Endothelial cell of umbilical vein (primary cell): ENCODE measurements at regions not wholly inside any gene's neighbourhood (a gene's known extent, or its start where the extent isn't known, plus 50 kb on each side); places are given as distances from the start of the nearest gene placed in this dataset.

ENCODE experiments used
- BruUV-seq: library from RNA; stranded (reverse); fragments of 400-500 nt; replicated peaks from 2 replicates; lab custom pipeline; 2021; lab: Mats Ljungman, UMichigan
- CTCF ChIA-PET: fragments of 300-600, 350-600 bp; sonication (Branson Sonifier 250); formaldehyde crosslinking; loops from one replicate; lab custom pipeline; 2021; ENCODE audit warnings: antibody characterized with exemption, inconsistent platforms; lab: Charles Lee
- POLR2A ChIA-PET: fragments of 300-600, 350-600 bp; sonication (Branson Sonifier 250); formaldehyde crosslinking; loops from one replicate; lab custom pipeline; 2021; ENCODE audit warnings: antibody characterized with exemption, inconsistent platforms; lab: Charles Lee
- DNase-seq: peaks from one replicate; pipeline ENCODE4 v3.0.0-alpha.2; 2011; ENCODE audit warnings: low read depth, low spot score
- FAIRE-seq: peaks from 2 replicates; lab custom pipeline; 2011; peaks lifted over from hg19 to GRCh38; lab: Jason Lieb, UNC
- H2AFZ ChIP-seq: 2 replicates; pipeline ENCODE4 v1.6.0; 2012; ENCODE audit warnings: low read depth, low read length, control low read depth, inconsistent platforms
- H3K27ac ChIP-seq: 2 replicates; pipeline ENCODE4 v1.5.1; 2011; ENCODE audit warnings: low read depth, mild to moderate bottlenecking, control low read depth, low read length, moderate library complexity; ENCODE audit not compliant: insufficient read depth
- H3K27me3 ChIP-seq, 2 experiments: 2 replicates each; pipeline versions ENCODE4 v1.6.0 to v1.6.1; 2011; ENCODE audit warnings: low read length in 2 of 2, mixed read lengths in 1 of 2; ENCODE audit not compliant: control insufficient read depth in 2 of 2, insufficient read depth in 2 of 2
- H3K36me3 ChIP-seq, 2 experiments: 2 replicates in 1 of 2; 3 replicates in 1 of 2; pipeline ENCODE4 v1.5.1; 2011; ENCODE audit warnings: low read length in 2 of 2, mild to moderate bottlenecking in 1 of 2, moderate library complexity in 1 of 2; ENCODE audit not compliant: control insufficient read depth in 2 of 2, insufficient read depth in 2 of 2; ENCODE audit errors: extremely low read depth in 1 of 2
- H3K4me1 ChIP-seq: 3 replicates; pipeline ENCODE4 v1.5.1; 2011; ENCODE audit warnings: mild to moderate bottlenecking, low read length; ENCODE audit not compliant: control insufficient read depth, insufficient read depth; ENCODE audit errors: extremely low read depth
- H3K4me2 ChIP-seq: 2 replicates; pipeline ENCODE4 v1.6.1; 2011; ENCODE audit warnings: low read length, control low read depth, mixed read lengths; ENCODE audit not compliant: insufficient read depth
- H3K4me3 ChIP-seq, 3 experiments: fragments of 200-600 bp in 1 of 3; sonication (generic), shearing (Covaris generic) in 1 of 3; replicated peaks in 1 of 3; 2 replicates each; pipeline ENCODE4 v1.5.1; 2011 to 2016; ENCODE audit warnings: control low read depth in 3 of 3, low read length in 3 of 3, mild to moderate bottlenecking in 2 of 3, inconsistent platforms in 1 of 3, low read depth in 1 of 3, moderate library complexity in 1 of 3; ENCODE audit not compliant: insufficient read depth in 1 of 3
- H3K79me2 ChIP-seq: 2 replicates; pipeline ENCODE4 v1.6.0; 2012; ENCODE audit warnings: low read length, inconsistent platforms; ENCODE audit not compliant: control insufficient read depth, insufficient read depth
- H3K9ac ChIP-seq: replicated peaks from 2 replicates; pipeline ENCODE3; 2011; ENCODE audit warnings: low read length, control low read depth; ENCODE audit not compliant: insufficient read depth; ENCODE audit errors: extremely low read depth
- H3K9me1 ChIP-seq: replicated peaks from 3 replicates; pipeline ENCODE4 v1.6.0; 2011; ENCODE audit warnings: mild to moderate bottlenecking, low read length; ENCODE audit not compliant: control insufficient read depth, insufficient read depth; ENCODE audit errors: extremely low read depth
- H3K9me3 ChIP-seq: replicated peaks from 2 replicates; pipeline ENCODE4 v1.5.1; 2012; ENCODE audit warnings: low read length, inconsistent platforms; ENCODE audit not compliant: control insufficient read depth, insufficient read depth
- H4K20me1 ChIP-seq: replicated peaks from 2 replicates; pipeline ENCODE3; 2011; ENCODE audit warnings: mild to moderate bottlenecking, low read length; ENCODE audit not compliant: control insufficient read depth, insufficient read depth; ENCODE audit errors: extremely low read depth
- EZH2 ChIP-seq: IDR thresholded peaks from 2 replicates; pipeline ENCODE4 v1.6.1; 2012; ENCODE audit warnings: borderline replicate concordance, low read depth, mild to moderate bottlenecking, moderate library complexity, low read length, inconsistent platforms; ENCODE audit not compliant: severe bottlenecking
- FOS ChIP-seq: IDR thresholded peaks from 2 replicates; pipeline ENCODE4 v1.6.1; 2011; ENCODE audit warnings: mild to moderate bottlenecking, low read length, moderate library complexity, borderline replicate concordance; ENCODE audit not compliant: insufficient read depth
- GATA2 ChIP-seq: IDR thresholded peaks from 2 replicates; pipeline ENCODE4 v1.7.0; 2011; ENCODE audit warnings: low read depth, mild to moderate bottlenecking, moderate library complexity, mixed read lengths, low read length; ENCODE audit not compliant: insufficient read length, insufficient read depth
- JUN ChIP-seq: IDR thresholded peaks from 2 replicates; pipeline ENCODE4 v1.6.1; 2011; ENCODE audit warnings: borderline replicate concordance, low read depth; ENCODE audit not compliant: insufficient read length, insufficient read depth
- MYC ChIP-seq: IDR thresholded peaks from one replicate; pipeline ENCODE4 v1.6.1; 2011; ENCODE audit warnings: mild to moderate bottlenecking, low read depth, low read length
- POLR2A ChIP-seq: IDR thresholded peaks from 2 replicates; pipeline ENCODE4 v1.6.1; 2012; ENCODE audit warnings: low read depth, mild to moderate bottlenecking, control low read depth, low read length
- POLR2AphosphoS5 ChIP-seq: IDR thresholded peaks from 2 replicates; pipeline ENCODE4 v1.6.1; 2012; ENCODE audit warnings: low read depth, mild to moderate bottlenecking, control low read depth, low read length, moderate library complexity; ENCODE audit not compliant: insufficient read depth
- dilution Hi-C: fragments of 300-500 bp; cut with MboI; formaldehyde crosslinking; loops from one replicate; pipeline ENCODE4 v1.15.0; 2019; ENCODE audit warnings: low sequenced_read_pairs; ENCODE audit not compliant: extremely low pct_ligation_motif_present
- intact Hi-C: fragments of 100-400 bp; cut with micrococcal nuclease; formaldehyde crosslinking; loops from one replicate; pipeline ENCODE4 v1.10.0; 2022
- TF ChIP-seq, protein P1 (sequence below): IDR thresholded peaks from 2 replicates; pipeline ENCODE4 v1.6.1; 2011; ENCODE audit not compliant: insufficient read depth, insufficient read length
- TF ChIP-seq, protein P2 (sequence below), 2 donors: IDR thresholded peaks; 1 replicate in 1 of 2; 2 replicates in 1 of 2; pipeline ENCODE4 v1.5.1; 2011; ENCODE audit warnings: low read length in 2 of 2, mild to moderate bottlenecking in 2 of 2, moderate library complexity in 2 of 2, control low read depth in 1 of 2, inconsistent platforms in 1 of 2, low read depth in 1 of 2; ENCODE audit not compliant: insufficient read depth in 1 of 2; ENCODE audit errors: extremely low read depth in 1 of 2

GRCh38 chr4:157600583-157600982 is 380.1 kb downstream of the GRIA2 start:
- Histone ChIP-seq H3K79me2 (no peaks in the 10 kb centered on the region), H3K9ac (no peak overlapping the region), H4K20me1 (no peaks in the 10 kb centered on the region), H3K27me3 (no peaks in the 10 kb centered on the region), H3K36me3 (no peaks in the 10 kb centered on the region), H3K27ac (no peak overlapping the region), H3K9me3 (no peaks in the 10 kb centered on the region), H3K9me1 (no peaks in the 10 kb centered on the region), H3K4me1 (no peaks in the 10 kb centered on the region), H3K4me2 (no peak overlapping the region), H3K4me3 (no peak overlapping the region), H2AFZ (no peak overlapping the region)
- no peak for DNase-seq
- intact Hi-C loops (no loop called here), dilution Hi-C loops (no loop called here)
- BruUV-seq = no TSS peak
- POLR2A ChIA-PET = no interaction called here
- FAIRE-seq = no peak
- CTCF ChIA-PET = no interaction called here
- TF ChIP-seq EZH2 = no peak
- TF ChIP-seq POLR2AphosphoS5 = no peak
- no peak for TF ChIP-seq POLR2A

GRCh38 chr4:157591245-157591644 is 370.7 kb downstream of the GRIA2 start:
- Histone ChIP-seq H2AFZ (no peak overlapping the region), H3K27me3 (no peaks in the 10 kb centered on the region), H3K4me3 (no peak overlapping the region), H3K9me1 (no peaks in the 10 kb centered on the region), H4K20me1 (no peaks in the 10 kb centered on the region), H3K4me2 (no peak overlapping the region), H3K27ac (no peak overlapping the region), H3K4me1 (no peaks in the 10 kb centered on the region), H3K9ac (no peak overlapping the region), H3K9me3 (no peaks in the 10 kb centered on the region), H3K79me2 (no peaks in the 10 kb centered on the region), H3K36me3 (no peaks in the 10 kb centered on the region)
- intact Hi-C loops (no loop called here), dilution Hi-C loops (no loop called here)
- no peak for FAIRE-seq
- CTCF ChIA-PET = no interaction called here
- no peak for DNase-seq
- POLR2A ChIA-PET = no interaction called here
- no TSS peak for BruUV-seq
- TF ChIP-seq, protein P1, sequence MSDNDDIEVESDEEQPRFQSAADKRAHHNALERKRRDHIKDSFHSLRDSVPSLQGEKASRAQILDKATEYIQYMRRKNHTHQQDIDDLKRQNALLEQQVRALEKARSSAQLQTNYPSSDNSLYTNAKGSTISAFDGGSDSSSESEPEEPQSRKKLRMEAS = no peak
- TF ChIP-seq, protein P2, sequence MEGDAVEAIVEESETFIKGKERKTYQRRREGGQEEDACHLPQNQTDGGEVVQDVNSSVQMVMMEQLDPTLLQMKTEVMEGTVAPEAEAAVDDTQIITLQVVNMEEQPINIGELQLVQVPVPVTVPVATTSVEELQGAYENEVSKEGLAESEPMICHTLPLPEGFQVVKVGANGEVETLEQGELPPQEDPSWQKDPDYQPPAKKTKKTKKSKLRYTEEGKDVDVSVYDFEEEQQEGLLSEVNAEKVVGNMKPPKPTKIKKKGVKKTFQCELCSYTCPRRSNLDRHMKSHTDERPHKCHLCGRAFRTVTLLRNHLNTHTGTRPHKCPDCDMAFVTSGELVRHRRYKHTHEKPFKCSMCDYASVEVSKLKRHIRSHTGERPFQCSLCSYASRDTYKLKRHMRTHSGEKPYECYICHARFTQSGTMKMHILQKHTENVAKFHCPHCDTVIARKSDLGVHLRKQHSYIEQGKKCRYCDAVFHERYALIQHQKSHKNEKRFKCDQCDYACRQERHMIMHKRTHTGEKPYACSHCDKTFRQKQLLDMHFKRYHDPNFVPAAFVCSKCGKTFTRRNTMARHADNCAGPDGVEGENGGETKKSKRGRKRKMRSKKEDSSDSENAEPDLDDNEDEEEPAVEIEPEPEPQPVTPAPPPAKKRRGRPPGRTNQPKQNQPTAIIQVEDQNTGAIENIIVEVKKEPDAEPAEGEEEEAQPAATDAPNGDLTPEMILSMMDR (IDR thresholded peaks at IDR 0.05; ENCODE audit: extremely low read depth in 1 of 2, insufficient read depth in 1 of 2, low read depth in 1 of 2, low read length in 2 of 2) = no peak
- TF ChIP-seq GATA2 = no peak
- TF ChIP-seq MYC = no peak
- no peak for TF ChIP-seq POLR2A
- no peak for TF ChIP-seq JUN
- no peak for TF ChIP-seq EZH2
- TF ChIP-seq POLR2AphosphoS5 = no peak
- TF ChIP-seq FOS = no peak
